Activated CD8-positive, alpha-beta T cell treated with anti-CD3 and anti-CD28 coated beads for 36 hours (primary cell): ENCODE measurements at regions not wholly inside any gene's neighbourhood (a gene's known extent, or its start where the extent isn't known, plus 50 kb on each side); places are given as distances from the start of the nearest gene placed in this dataset.

ENCODE experiments used
- ATAC-seq: fragments of 200-7000 bp; cut with Tn5 transposase; one replicate; pipeline ENCODE4 v1.10.0; 2021; ENCODE audit warnings: mild to moderate bottlenecking, moderate library complexity
- CTCF ChIA-PET: fragments of 350-600 bp; sonication (Branson Sonifier 250); formaldehyde crosslinking; loops from one replicate; lab custom pipeline; 2021; ENCODE audit warnings: antibody characterized with exemption; lab: Charles Lee
- POLR2A ChIA-PET: fragments of 350-600 bp; sonication (Branson Sonifier 250); formaldehyde crosslinking; loops from one replicate; lab custom pipeline; 2021; ENCODE audit warnings: antibody characterized with exemption; lab: Charles Lee
- DNase-seq: peaks from one replicate; pipeline ENCODE4 v3.0.0-alpha.2; 2020
- H3K27ac Mint-ChIP-seq: one replicate; pipeline ENCODE4 v1.8.0; 2021; ENCODE audit warnings: mild to moderate bottlenecking, mixed read lengths
- H3K27me3 Mint-ChIP-seq: one replicate; pipeline ENCODE4 v1.8.0; 2021; ENCODE audit warnings: mixed read lengths
- H3K36me3 Mint-ChIP-seq: one replicate; pipeline ENCODE4 v1.8.0; 2021; ENCODE audit warnings: low read depth, mixed read lengths
- H3K4me1 Mint-ChIP-seq: one replicate; pipeline ENCODE4 v1.8.0; 2021; ENCODE audit warnings: low read depth, mixed read lengths
- H3K4me3 Mint-ChIP-seq: one replicate; pipeline ENCODE4 v1.8.0; 2021; ENCODE audit warnings: mild to moderate bottlenecking, moderate library complexity, mixed read lengths
- H3K9me3 Mint-ChIP-seq: one replicate; pipeline ENCODE4 v1.8.0; 2021; ENCODE audit warnings: mixed read lengths
- CTCF ChIP-seq: fragments of 200-600 bp; IDR thresholded peaks from one replicate; pipeline ENCODE4 v1.8.0; 2022; ENCODE audit warnings: antibody characterized with exemption, mild to moderate bottlenecking
- intact Hi-C: fragments of 100-400 bp; cut with micrococcal nuclease; formaldehyde crosslinking; loops from one replicate; pipeline ENCODE4 v1.10.0; 2022

- H3K9me3 Mint-ChIP-seq: peaks cover 1% of the 10 kb centered on the region
- intact Hi-C loops: no loop called here
- no peaks in the 10 kb centered on the region for H3K36me3 Mint-ChIP-seq
- no peaks in the 10 kb centered on the region for H3K4me1 Mint-ChIP-seq
- ChIA-PET CTCF (no interaction called here), POLR2A (no interaction called here)
- H3K4me3 Mint-ChIP-seq: no peak overlapping the region
- no peak for TF ChIP-seq CTCF
- H3K27me3 Mint-ChIP-seq: no peaks in the 10 kb centered on the region
- DNase-seq (no peak), ATAC-seq (no peak)
- H3K27ac Mint-ChIP-seq: no peak overlapping the region
Measured at GRCh38 chr7:12939694-12940093, 252.3 kb downstream of the ARL4A start.

GRCh38 chr7:12941512-12941911, 254.1 kb downstream of the ARL4A start:
- DNase-seq: no peak
- intact Hi-C loops: no loop called here
- no peak for TF ChIP-seq CTCF
- Mint-ChIP-seq H3K36me3 (no peaks in the 10 kb centered on the region), H3K27ac (no peak overlapping the region), H3K27me3 (no peaks in the 10 kb centered on the region), H3K4me3 (no peak overlapping the region), H3K9me3 (peaks cover 1% of the 10 kb centered on the region), H3K4me1 (no peaks in the 10 kb centered on the region)
- no peak for ATAC-seq
- ChIA-PET POLR2A (no interaction called here), CTCF (no interaction called here)

GRCh38 chr7:12942609-12943008, 255.2 kb downstream of the ARL4A start:
- intact Hi-C loops: no loop called here
- CTCF ChIA-PET: no interaction called here
- no peaks in the 10 kb centered on the region for H3K4me1 Mint-ChIP-seq
- ATAC-seq (no peak), DNase-seq (no peak)
- no peaks in the 10 kb centered on the region for H3K27me3 Mint-ChIP-seq
- peaks cover 1% of the 10 kb centered on the region for H3K9me3 Mint-ChIP-seq
- POLR2A ChIA-PET: no interaction called here
- H3K4me3 Mint-ChIP-seq: no peak overlapping the region
- no peak for TF ChIP-seq CTCF
- H3K27ac Mint-ChIP-seq: no peak overlapping the region
- no peaks in the 10 kb centered on the region for H3K36me3 Mint-ChIP-seq

- no peak for ATAC-seq
- TF ChIP-seq CTCF: no peak
- intact Hi-C loops: no loop called here
- Mint-ChIP-seq H3K27ac (no peak overlapping the region), H3K4me1 (no peaks in the 10 kb centered on the region), H3K36me3 (no peaks in the 10 kb centered on the region), H3K27me3 (no peaks in the 10 kb centered on the region), H3K9me3 (no peaks in the 10 kb centered on the region), H3K4me3 (no peak overlapping the region)
- ChIA-PET POLR2A (no interaction called here), CTCF (no interaction called here)
- DNase-seq: no peak
Measured at GRCh38 chr7:12943781-12944180, 256.3 kb downstream of the ARL4A start.

GRCh38 chr7:12945901-12946300, 258.5 kb downstream of the ARL4A start:
- intact Hi-C loops: no loop called here
- ATAC-seq (no peak), DNase-seq (no peak)
- H3K27ac Mint-ChIP-seq: no peak overlapping the region
- no peaks in the 10 kb centered on the region for H3K4me1 Mint-ChIP-seq
- no peaks in the 10 kb centered on the region for H3K27me3 Mint-ChIP-seq
- TF ChIP-seq CTCF: no peak
- no peaks in the 10 kb centered on the region for H3K9me3 Mint-ChIP-seq
- H3K36me3 Mint-ChIP-seq: no peaks in the 10 kb centered on the region
- CTCF ChIA-PET: no interaction called here
- no peak overlapping the region for H3K4me3 Mint-ChIP-seq
- POLR2A ChIA-PET: no interaction called here
